Activated T-cell treated with anti-CD3 and anti-CD28 coated beads, Interleukin-2, amount 50 U/mL, for 48 hours (primary cell): ENCODE measurements at regions not wholly inside any gene's neighbourhood (a gene's known extent, or its start where the extent isn't known, plus 50 kb on each side); places are given as distances from the start of the nearest gene placed in this dataset.
"Not testable (repeated sequence)": the region's sequence is repeated elsewhere in the genome, so short reads cannot be mapped to it uniquely, and the experiment has no call there.

Source experiments
- DNase-seq, 2 experiments: peaks; one replicate each; pipeline ENCODE4 v3.0.0-alpha.2; 2020

DNA sequence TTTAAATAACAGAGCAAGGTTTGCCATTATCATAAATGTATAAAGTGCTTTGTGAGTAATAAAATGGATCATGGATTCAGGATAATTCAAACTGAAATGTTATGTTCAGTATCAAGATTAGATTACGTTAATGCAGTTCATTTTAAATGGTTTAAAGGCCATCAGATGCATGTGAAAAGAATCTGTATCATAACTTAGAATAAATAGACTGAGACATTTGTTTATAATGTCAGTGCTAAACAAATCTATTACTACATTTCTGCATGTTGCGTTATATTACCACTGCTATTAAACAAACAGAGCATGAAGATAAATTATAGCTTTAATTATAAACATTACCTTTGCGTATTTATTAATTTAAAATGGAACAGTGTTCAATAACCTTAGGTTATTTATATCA is 160.2 kb downstream of the TOX3 start:
- DNase-seq, result no peak

DNA sequence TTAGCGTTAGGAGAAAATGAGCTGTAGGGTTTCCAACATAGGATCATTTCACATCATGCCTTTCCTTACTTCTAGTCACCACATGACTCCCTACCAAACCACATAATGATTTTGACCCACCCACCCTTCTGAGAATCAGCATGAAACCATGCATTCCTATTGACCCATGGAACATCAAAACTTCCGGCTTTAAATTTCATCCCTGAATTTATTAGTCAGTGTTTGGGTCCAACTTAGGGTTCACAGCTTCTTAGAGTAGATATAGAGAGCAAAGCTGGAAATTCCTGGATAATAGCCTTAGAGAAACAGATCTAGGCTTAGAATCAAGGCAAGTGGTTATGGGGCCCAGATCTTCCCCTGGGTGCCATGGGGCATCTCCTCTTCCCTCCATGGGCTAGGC is 162.6 kb downstream of the TOX3 start:
- DNase-seq, result no peak

DNA sequence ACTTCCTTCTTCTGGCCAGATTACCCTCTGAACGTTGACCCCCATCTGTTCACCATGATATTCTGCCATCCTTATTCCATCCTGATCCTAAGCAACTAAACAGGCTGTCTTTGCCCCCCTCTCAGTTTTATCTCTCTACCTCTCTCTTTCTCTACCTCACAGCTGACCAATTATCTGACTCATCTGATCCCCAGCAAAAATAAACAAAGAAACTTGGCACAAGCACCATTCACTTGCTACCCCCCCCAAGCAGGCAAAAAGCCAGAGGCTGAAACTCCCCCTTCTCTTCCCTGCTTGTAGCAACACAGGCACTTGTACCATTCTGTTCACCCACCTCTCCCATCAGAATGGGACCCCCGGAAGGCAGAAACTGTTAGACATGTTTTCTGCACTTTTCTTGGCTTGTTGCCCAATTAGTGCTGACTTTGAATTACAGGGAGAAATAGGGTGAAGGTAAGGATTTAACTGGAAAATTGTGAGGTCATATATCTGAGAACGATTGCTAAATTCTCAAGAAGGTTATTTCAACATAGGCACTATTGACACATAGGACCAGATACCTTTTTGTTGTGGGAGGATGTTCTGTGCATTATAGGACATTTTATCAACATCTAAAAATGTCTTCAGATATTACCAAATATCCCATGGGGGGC is 163.2 kb downstream of the TOX3 start:
- DNase-seq, result no peak

DNA sequence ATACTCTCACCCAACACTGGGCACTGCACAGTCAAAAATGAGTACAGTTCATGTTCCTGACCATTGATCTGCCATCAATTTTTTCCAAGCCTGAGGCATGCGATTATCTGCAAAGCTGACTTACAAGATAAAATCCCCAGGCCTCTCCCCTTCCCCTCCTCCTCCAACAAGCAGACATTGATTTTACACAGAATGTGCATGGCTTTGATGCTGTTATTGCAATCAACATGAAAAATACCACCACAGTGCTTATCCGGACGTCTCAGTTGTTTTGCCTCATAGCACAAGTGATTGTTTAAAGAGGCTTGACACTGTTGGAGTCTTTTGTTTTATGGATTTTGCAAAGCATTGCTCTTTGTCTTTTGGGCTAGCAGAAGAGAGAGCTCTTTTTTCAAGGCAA is 163.8 kb downstream of the TOX3 start:
- no peak for DNase-seq

DNA sequence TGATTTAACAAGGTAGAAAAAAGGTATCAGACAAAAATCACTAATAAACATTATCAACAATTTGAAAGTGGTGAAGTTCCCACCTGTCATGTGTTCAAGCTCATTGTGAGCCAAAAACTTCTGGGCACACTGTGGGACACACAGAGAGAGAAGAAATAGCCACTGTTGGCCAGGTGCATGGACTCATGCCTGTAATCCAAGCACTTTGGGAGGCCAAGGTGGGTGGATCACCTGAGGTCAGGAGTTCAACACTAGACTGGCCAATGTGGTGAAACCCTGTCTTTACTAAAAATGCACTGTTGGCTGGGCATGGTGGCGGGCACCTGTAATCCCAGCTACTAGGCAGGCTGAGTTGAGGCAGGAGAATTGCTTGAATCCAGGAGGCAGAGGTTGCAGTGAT is 167.4 kb downstream of the TOX3 start:
- no peak for DNase-seq

DNA sequence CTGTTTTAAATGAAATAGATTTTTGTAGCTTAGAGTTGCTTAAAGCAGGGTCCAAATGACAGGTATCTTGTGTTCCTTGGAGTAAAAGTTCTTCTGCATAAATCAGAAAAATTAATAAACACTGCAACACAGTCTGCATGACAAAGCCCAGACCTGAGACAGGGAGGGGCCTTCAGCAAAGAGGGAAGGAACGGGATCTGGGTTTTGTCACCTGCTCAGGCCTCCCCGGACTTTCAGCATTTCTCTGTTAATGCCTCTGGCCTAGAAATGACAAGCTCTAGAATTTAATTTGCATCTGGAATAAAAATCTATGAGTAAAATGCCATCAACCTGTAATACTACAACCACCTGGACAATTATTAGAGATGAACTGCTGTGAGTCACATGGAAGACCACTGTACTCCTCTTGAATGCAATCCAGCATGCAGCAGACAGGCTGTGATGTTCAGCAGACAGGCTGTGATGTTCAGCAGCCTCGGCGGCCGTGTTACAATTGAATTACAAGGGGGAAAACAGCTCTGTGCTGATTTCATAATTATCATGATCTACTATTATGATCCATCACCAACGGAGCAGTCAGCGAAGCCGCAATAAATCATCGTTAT is 170.2 kb downstream of the TOX3 start:
- no peak for DNase-seq

DNA sequence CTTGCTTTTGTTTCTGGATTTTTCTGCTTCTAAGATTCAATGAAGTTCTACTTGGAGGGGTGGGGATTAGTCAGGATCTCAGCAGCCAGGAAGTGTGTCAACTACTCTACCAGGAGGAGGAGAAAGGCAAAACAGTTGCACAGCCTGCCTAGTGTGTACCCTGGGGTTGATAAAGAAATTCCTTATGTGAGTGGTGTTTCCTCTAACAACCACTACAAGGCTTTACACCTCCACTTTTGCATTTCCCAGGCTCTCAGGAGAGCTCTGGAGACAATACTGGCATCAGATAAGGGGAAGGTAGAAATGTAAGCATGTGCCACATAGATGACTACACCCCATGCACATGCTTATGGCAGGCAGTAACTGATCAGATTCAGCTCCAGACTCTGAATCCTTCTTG is 174.6 kb downstream of the TOX3 start:
- no peak for DNase-seq

DNA sequence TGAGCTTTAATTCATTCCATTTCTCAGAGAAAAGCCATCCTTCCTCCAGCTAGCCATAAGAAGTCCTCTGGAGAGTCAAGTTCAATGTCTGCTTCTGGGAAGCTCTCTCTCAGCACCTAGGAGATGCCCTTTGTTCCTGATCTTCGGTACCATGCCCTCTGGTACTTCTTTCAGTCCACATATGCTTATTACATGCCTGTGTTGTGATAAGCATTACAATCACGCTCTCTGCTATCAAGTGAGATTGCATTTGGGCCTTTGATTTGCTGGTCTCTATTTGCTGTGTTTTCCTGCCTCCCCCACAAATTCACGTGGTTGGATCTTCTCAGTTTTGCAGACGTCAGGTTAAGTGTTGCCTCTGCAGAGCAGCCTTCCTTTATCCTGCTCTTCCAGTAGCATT is 178.1 kb downstream of the TOX3 start:
- DNase-seq, result no peak

DNA sequence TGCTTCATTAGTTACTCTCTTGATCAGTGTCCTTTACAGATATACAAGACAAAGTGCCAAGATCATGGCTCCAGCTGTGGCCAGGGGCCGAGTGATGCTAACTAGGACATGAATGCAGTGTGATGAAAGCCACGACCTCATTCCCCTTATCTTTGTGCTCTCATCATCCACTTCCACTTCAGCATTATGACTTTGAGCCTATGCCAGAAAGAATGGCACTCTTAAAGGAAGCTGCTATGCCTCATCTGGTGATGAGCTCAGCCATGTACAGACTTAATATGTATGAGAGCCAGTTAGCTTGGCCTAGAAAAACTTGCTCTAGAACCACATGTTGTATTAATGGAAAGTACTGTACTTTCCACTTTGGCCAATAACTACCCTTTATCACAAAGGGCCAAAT is 179.1 kb downstream of the TOX3 start:
- no peak for DNase-seq

DNA sequence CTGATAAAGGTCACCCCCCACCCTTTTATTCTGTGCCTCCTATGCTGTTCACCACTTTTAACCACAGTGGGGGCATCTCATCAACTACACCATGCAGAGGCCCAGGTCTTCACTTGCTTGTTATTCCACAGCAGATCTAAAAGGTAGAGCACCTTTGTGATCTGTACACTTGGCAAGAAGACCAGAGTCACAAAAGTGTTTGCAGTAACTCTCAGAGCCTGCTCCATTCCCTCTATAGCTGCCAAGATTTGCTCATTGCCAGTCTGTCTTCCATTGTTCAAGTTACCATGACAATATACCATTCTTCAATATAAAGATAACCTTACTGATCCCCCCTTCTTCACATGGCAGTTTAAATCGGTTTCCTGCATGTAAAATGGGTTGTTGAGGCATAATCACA is 180.0 kb downstream of the TOX3 start:
- no peak for DNase-seq

DNA sequence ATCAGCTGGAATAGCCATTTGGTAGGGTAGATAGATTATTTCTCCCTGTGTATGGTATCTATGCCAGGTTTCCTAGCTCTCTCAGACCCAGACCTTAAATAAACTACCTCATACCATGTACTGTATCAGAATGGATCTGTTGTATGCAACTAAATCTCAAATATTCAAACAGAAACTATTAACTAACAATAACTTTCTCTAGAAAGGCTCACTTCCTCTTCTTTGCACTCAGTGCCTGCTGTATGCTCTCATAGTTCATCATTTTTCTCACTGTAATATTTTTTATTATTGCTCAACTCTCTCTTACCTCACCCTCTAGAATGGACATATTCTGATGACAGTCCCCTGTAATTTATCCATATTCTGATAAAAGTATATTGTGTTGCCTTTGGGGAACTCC is 182.4 kb downstream of the TOX3 start:
- DNase-seq, result no peak

DNA sequence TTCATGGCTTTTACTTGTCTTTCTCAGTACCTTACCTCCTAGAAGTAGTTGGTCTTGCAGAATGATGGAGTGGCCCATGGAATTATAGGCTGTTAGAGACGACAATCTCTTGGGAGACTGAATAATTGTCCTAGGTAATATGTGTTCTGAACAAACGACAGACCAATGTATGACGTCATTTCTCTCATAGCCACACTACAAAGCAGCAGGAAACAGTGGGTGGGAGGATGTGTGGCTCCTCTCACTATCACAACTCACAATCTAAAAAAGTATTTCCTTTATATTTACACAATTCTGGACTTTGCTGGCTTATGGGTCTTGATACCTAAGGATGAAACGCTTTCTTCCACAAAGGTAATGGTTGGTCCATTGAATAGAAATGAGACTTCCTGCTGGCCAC is 183.9 kb downstream of the TOX3 start:
- DNase-seq, result no peak

DNA sequence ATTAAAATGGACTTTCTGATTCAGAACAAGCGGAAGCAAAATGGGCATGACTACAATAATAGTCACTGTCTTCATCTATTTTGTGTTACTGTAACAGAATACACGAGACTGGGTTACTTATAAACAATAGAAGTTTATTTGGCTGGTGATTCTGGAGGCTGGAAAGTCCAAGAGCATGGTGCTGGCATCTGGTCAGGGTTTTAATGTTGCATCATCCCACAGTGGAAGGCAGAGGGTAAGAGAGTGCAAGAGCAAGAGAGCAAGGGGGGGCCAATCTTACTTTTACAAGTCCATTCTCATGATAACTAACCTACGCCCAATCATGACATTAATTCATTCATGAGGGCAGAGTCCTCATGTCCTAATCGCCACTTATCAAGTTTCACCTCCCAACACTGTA is 189.2 kb downstream of the TOX3 start:
- DNase-seq, result no peak

DNA sequence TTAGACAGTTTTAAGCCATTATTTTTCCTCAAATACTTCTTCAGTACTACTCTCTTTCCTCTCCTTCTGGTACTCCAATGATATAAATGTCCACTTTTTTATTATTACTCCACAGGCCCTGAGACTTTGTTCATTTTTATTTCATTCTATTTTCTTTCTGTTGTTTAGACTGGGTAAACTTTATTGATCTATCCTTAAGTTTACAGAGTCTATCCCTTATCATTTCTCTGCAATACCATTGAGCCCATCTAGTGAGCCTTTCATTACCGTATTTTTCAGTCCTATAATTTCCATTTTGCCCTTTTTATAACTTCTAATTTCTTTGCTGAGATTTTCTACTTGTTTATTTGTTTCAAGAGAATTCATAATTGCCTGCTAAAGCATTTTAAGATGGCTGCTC is 193.7 kb downstream of the TOX3 start:
- DNase-seq, result no peak

DNA sequence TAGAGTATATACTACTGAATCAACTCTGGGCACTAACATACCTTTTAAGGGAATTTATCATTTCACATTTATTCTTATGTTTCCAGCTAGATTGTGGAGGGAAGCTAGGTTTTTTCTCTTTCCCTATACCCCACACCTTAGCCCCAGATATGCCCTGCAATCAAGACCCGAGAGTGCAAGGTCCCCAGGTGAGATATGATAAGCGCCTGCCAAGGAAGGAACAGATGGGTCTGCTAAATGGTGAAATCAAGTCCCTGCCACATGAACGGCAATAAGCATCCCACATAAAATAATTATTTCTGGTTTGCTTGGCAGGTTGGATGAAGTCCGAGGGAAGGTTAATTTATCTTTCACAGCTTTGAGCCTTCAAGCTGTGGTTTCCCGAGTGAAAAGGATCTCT is 195.5 kb downstream of the TOX3 start:
- no peak for DNase-seq

DNA sequence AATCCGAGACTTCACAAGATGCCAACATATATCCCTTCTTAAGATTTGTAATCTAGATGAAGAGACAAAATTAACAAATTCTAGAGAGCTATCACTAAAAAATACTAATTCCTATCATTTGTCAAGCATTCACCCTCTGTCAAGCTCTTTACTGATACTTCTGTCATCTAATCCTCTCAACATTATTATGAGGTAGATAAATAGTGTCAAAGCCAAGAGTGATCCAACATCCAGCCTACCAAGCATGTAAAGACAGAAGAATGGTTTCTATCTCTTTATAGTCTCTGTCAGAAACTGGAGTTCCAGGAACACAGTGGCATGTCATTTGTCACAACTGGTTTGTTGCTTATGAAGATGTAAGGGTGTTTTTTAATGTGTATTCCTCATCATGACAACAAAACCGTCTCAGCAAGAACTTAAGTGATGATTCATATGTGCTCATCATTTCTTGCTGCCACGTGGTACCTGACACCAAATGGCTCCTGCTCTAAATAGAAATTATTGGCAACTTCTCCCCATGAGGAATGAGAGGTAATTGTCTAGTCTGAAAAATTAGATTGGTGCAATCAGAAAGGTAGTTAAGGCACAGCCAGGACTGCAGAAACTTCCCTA is 196.8 kb downstream of the TOX3 start:
- no peak for DNase-seq

DNA sequence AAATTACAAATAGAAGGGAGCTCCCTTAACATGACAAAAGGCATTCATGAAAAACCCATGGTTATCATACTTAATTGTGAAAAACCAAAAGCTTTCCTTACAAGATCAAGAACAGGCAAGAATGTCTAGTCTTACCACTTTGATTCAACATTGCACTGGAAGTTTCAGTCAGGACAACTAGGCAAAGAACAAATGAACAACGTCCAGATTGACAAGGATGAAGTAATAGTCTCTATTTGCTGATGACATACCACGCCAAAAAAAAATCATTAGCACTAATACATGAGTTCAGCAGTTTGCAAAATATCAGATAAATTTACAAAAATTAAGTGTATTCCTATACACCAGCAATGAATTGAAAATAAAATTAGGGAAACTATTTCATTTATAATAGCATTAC is 200.2 kb downstream of the TOX3 start:
- DNase-seq, result no peak

DNA sequence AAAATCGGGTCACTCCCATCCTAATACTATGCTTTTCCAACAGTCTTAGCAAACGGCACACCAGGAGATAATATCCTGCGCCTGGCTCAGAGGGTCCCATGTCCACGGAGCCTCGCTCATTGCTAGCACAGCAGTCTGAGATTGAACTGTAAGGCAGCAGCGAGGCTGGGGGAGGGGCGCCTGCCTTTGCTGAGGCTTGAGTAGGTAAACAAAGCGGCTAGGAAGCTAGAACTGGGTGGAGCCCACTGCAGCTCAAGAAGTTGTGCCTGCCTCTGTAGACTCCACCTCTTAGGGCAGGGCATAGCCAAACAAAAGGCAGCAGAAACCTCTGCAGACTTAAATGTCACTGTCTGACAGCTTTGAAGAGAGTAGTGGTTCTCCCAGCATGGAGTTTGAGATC is 213.3 kb downstream of the TOX3 start:
- not testable (repeated sequence) for DNase-seq

DNA sequence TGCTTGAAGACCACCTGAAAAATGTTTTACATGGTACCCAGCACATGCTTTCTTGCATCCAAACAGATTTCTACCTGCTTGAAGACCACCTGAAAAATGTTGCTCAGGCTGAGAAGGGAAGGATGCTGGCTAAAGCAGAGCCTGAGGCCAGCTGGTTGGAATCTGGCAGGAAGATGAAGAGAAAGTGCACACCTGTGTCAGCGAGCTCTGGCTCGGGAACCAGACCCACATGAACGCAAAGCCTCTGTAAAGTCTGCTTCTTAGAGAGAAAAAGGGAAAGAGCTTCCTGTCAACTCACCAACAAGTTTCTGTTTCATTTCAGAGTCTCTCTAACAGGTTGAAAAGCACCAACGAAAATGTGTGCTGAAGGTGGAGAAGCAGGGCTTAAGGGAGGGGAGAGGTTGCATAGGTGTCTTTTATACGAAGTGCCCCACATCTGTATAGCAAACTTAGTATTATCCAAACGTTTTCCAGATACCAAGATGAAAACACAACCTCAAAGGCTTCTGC is 226.0 kb downstream of the TOX3 start:
- no peak for DNase-seq

DNA sequence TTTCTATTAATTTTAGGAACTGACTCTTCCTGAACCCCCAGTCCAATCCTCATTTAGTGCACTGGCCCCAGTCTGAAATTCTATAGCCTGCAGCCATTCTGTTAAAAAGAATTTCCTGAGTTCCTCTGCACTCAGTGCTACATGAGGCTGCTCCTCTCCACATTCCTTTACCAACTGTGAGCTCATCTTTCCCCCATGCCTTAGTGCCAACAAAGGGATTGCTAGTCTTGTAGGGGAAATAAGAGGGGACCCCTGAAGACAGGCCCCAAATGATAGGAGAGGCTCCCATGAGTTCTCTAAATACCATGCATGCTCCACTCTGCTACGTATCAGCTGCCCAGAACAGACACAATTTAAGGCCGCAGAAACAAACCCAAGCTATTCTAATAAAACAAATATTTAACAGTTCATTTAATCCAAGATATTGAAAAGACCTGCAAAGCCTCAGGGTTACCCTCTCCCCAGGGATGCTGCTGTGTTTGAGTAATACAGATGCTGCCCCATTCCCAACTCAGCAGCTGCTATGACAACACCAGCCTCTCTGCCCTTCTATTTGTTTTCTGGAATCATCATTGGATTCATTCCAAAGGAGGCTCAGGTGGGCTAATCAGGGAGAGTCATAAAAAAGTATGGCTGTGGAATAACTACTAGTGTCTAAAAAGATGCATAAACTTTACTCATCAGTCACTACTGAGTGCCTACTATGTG is 228.5 kb downstream of the TOX3 start:
- no peak for DNase-seq

DNA sequence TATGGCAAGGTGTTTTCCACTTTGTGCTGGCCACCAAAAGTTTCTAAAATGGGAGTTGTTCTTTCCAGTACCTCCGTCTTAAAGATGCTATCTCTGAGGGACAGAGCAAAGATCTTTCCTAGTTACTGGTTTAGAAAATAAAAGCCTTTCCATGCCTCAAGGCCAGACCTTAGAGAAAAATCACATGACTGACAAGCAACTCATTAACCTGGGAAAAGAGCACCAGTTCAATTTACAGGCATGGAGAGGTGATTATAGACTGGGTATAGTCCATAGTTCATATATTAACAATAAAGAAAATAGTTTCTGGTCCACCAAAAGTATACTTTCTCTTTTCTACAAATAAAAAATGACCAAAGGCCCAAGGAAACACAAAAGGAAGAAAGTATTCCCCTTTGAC is 230.7 kb downstream of the TOX3 start:
- DNase-seq, result no peak

DNA sequence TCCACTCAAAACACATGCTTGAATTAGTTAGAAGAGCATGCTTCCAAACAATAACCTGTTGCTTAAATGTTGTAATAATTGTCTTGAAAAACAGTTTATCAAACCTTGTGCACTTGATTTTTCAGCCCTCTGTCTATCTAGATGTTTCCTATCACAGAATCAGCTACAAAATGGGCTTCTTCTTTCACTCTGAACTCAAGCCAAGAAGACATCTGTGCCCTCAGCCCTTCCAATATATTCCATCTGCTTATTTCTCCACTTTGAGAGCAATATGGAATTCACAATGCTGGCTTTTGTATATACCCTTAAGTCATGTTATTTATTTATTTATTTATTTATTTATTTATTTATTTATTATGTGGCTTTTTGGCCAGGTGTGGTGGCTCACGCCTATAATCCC is 234.2 kb downstream of the TOX3 start:
- DNase-seq, result no peak

DNA sequence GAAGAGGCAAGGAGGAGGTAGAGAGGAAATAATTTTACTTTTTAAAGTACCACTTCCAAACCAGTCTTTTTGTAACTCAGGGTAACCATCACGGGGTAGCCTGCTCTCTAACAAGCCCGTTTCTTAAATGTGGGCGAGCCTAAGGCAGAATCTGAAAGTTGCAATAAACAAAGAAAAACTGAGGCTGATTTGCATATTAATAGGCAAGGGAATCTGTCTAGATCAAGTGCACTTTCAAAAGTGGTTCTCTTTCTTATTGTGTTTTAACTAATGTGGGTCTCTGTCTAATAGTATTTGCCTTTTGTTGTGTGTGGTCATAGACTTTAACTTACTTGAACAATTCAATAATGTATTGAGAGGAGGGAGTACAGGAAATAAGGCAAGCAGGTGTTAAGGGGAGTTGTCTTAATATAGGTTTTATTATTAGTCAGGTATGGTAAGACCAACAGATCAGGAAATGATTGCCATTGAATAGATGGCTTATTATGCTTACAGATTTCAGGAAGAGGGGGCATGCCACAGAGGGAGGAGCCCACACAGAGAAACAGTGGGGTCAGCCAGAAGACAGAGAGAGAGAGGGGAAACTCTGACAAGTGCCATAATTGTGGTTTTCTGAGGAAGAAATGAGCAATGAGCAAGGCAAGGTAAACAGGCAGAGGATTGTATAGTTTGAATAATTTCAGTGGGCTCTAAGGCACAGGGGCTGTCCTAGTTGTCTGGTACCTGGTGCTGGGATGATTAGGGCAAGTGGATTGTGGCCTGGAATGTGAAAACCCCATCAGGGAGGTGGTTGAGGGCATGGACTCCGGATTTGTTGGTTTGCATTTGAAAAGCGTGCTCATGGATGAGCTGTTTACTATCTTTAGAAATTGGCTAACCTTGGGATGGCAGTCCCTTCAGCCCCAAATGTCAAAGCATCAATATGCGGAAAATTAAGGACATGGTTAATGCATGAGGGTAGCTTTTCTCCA is 237.2 kb downstream of the TOX3 start:
- DNase-seq, result no peak
